Activated CD4-positive, alpha-beta T cell treated with anti-CD3 and anti-CD28 coated beads, Interleukin-2, amount 10 ng/mL, durations not matched to agents 7 days and 5 days (primary cell): ENCODE measurements at regions not wholly inside any gene's neighbourhood (a gene's known extent, or its start where the extent isn't known, plus 50 kb on each side); places are given as distances from the start of the nearest gene placed in this dataset.
"Not testable (repeated sequence)": the region's sequence is repeated elsewhere in the genome, so short reads cannot be mapped to it uniquely, and the experiment has no call there.

Source experiments
- CTCF ChIA-PET: fragments of 350-600 bp; sonication (Branson Sonifier 250); formaldehyde crosslinking; loops from one replicate; lab custom pipeline; 2021; ENCODE audit warnings: antibody characterized with exemption; lab: Charles Lee
- POLR2A ChIA-PET: fragments of 350-600 bp; sonication (Branson Sonifier 250); formaldehyde crosslinking; loops from one replicate; lab custom pipeline; 2021; ENCODE audit warnings: antibody characterized with exemption; lab: Charles Lee
- DNase-seq: peaks from one replicate; pipeline ENCODE4 v3.0.0-alpha.2; 2020
- H3K27ac Mint-ChIP-seq: one replicate; pipeline ENCODE4 v1.8.0; 2021; ENCODE audit warnings: mild to moderate bottlenecking, moderate library complexity, mixed read lengths
- H3K27me3 Mint-ChIP-seq: one replicate; pipeline ENCODE4 v1.8.0; 2021; ENCODE audit warnings: mixed read lengths
- H3K36me3 Mint-ChIP-seq: one replicate; pipeline ENCODE4 v1.8.0; 2021; ENCODE audit warnings: low read depth, mixed read lengths
- H3K4me1 Mint-ChIP-seq: one replicate; pipeline ENCODE4 v1.8.0; 2021; ENCODE audit warnings: mixed read lengths
- H3K4me3 Mint-ChIP-seq: one replicate; pipeline ENCODE4 v1.8.0; 2021; ENCODE audit warnings: mild to moderate bottlenecking, moderate library complexity, mixed read lengths
- H3K9me3 Mint-ChIP-seq: one replicate; pipeline ENCODE4 v1.8.0; 2021; ENCODE audit warnings: mixed read lengths

DNA sequence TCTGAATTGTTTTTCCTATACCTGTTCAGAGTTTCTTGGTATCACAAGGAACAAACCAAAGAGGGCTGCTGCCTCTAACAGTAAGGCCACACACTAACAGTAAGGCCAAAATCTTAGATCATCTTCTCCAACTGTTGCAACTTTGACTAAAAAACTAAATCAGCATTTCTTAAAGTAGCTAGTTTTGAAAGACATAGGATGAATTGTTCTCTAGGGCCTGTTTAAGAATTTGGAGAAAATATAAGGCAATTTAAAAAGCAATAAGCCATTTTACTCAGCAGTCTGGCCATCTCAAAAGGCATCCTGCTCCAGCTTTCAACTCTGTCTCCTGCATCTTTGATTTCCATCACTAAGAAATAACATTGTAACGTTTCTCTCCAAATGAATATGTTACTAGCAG lies 105.0 kb upstream of the MON1B start:
- POLR2A ChIA-PET, result no interaction called here
- Mint-ChIP-seq H3K4me1 (no peaks in the 10 kb centered on the region), H3K27me3 (no peaks in the 10 kb centered on the region), H3K27ac (no peak overlapping the region), H3K4me3 (no peak overlapping the region), H3K36me3 (no peaks in the 10 kb centered on the region), H3K9me3 (no peaks in the 10 kb centered on the region)
- DNase-seq, result no peak
- CTCF ChIA-PET, result no interaction called here

DNA sequence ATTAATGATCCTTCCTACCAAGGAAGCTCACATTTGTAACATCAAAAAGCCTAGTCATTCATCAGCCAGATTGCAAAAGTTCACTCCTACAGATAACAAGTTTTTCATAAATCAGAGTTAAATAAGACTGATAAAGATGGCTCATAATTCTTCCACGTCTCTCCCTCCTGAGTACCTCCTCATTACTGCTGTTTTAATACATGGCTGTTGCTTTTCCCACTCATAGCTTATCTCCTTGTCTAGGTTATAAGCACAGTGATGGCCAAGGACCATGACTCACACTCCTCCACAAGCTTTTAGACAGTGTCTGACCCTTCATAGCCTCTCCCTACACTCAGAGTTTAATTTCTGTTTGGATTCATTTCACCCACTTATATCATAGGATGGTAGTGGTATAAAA lies 100.9 kb upstream of the MON1B start:
- CTCF ChIA-PET, result interaction anchor here (1.5 kb wide), 1 partner anchor 12 kb away, joined by 3 read pairs; no protein-coding TSS in a partner anchor
- no peaks in the 10 kb centered on the region for H3K27me3 Mint-ChIP-seq

DNA sequence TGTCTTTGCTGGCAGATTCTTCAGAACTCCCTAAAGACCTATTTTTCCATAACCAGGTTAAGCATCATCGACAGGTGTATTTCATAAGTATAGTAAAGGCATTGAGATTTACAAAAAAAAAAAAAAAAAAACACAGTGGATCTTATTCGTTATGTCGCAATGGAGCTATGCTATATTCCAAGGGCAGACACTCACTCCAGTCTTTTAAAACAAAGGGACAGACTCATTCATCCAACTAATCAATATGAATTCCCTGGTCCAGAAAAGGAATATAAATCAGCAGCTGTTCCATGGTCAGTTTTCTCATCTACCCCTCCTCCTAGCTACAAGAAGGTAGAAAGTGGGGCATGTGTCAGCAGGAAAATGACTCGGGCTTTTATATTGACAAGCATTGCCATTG lies 97.7 kb upstream of the MON1B start:
- no peaks in the 10 kb centered on the region for H3K4me1 Mint-ChIP-seq
- POLR2A ChIA-PET, result no interaction called here
- H3K27ac Mint-ChIP-seq, result no peak overlapping the region
- DNase-seq, result no peak
- CTCF ChIA-PET, result no interaction called here
- H3K36me3 Mint-ChIP-seq, result no peaks in the 10 kb centered on the region
- no peak overlapping the region for H3K4me3 Mint-ChIP-seq
- no peaks in the 10 kb centered on the region for H3K27me3 Mint-ChIP-seq
- no peaks in the 10 kb centered on the region for H3K9me3 Mint-ChIP-seq

More for the DNA sequence above, 100.9 kb upstream of the MON1B start:
- DNase-seq, result no peak
- H3K36me3 Mint-ChIP-seq, result no peaks in the 10 kb centered on the region
- no peak overlapping the region for H3K27ac Mint-ChIP-seq
- no peaks in the 10 kb centered on the region for H3K4me1 Mint-ChIP-seq
- H3K4me3 Mint-ChIP-seq, result no peak overlapping the region
- POLR2A ChIA-PET, result no interaction called here
- H3K9me3 Mint-ChIP-seq, result no peaks in the 10 kb centered on the region

DNA sequence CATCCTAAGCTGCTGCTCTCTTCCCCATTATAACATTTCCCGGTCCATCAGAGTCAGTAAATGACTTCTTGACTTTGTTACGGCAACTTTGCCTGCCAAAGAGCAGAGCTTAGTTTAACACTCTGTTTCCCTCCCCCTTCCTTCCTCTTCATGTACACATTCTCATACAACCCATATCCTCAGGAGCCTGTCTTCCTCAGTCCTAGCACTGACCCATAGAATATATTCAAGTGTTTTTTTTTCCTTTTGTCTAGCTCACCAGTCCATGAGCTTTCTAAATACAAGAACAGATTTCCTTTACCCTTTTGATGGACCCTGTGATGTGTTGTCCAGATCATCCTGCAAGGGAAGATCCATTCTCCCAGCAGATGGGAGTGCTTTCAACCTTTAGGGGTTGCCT lies 97.0 kb upstream of the MON1B start:
- Mint-ChIP-seq H3K9me3 (no peaks in the 10 kb centered on the region), H3K4me1 (no peaks in the 10 kb centered on the region)

DNA sequence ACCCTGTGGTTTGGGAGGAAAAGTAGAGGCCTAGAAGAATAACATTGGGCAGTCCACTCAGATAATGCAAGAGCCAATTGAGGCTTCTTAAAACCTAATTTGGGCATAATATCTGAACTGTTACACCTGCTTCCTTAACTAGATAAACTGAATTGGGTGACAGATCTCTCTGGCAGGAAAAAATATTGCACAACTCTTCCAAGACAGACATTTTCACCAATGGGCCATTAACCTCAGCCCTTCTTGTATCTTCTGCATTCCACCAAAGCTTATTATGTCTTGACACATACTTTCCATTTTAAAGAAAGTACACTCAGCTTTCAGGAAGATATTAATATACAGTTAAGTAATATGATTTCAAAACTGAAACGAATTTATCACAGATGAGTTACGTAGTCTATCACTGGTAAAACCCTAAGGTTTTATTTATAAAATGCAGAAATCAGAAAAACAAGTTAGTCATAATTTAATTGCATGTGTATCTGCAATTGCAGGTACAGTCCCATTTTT lies 79.9 kb upstream of the MON1B start:
- H3K27ac Mint-ChIP-seq, result no peak overlapping the region
- ChIA-PET CTCF (no interaction called here), POLR2A (no interaction called here)
- H3K9me3 Mint-ChIP-seq, result no peaks in the 10 kb centered on the region
- DNase-seq, result no peak
- H3K36me3 Mint-ChIP-seq, result no peaks in the 10 kb centered on the region
- no peak overlapping the region for H3K4me3 Mint-ChIP-seq
- no peaks in the 10 kb centered on the region for H3K4me1 Mint-ChIP-seq
- H3K27me3 Mint-ChIP-seq, result no peaks in the 10 kb centered on the region

More for the DNA sequence above, 97.0 kb upstream of the MON1B start:
- POLR2A ChIA-PET, result no interaction called here
- DNase-seq, result no peak
- Mint-ChIP-seq H3K4me3 (no peak overlapping the region), H3K36me3 (no peaks in the 10 kb centered on the region), H3K27ac (no peak overlapping the region), H3K27me3 (no peaks in the 10 kb centered on the region)
- CTCF ChIA-PET, result no interaction called here

DNA sequence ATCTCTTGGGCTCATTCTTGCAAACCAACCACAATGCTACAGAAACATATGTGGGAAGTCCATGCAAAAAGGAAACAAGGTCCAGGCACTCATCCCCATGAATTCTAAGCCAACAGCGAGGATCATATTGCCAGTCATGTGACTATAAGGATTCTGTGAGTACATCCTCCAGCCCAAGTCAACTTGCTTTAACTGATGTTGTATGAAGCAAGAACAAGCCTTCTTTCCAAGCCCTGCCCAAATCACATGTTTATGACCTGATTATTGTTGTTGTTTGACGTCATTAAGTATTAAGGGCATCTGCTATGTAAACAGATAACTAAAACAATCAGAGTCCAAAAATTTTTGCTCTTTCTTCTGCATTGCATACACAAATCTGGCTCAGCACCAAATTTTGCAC lies 78.2 kb upstream of the MON1B start:
- Mint-ChIP-seq H3K9me3 (no peaks in the 10 kb centered on the region), H3K4me3 (no peak overlapping the region), H3K36me3 (no peaks in the 10 kb centered on the region), H3K27me3 (no peaks in the 10 kb centered on the region), H3K27ac (no peak overlapping the region), H3K4me1 (no peaks in the 10 kb centered on the region)
- POLR2A ChIA-PET, result no interaction called here
- CTCF ChIA-PET, result no interaction called here
- DNase-seq, result no peak

DNA sequence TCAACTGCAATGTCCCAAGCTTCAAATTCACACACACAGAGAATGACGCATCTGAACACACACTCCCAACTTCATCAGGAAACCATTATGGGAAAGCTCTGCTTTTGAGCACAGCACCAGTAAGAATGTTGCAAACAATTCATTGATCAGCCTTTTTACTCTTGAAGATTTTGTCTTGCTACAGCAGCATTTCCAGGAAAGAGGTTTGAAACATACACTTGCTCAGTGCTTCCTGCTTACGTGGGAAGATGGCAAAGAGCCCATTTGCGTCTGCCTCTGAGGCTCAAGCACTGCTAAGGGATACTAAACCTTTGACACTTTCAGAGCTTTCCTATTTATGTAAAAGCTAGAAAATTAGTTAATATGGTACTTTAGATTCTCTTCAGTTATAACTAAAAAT lies 77.2 kb upstream of the MON1B start:
- H3K9me3 Mint-ChIP-seq, result no peaks in the 10 kb centered on the region
- ChIA-PET CTCF (no interaction called here), POLR2A (no interaction called here)
- H3K27ac Mint-ChIP-seq, result no peak overlapping the region
- H3K36me3 Mint-ChIP-seq, result no peaks in the 10 kb centered on the region
- no peak overlapping the region for H3K4me3 Mint-ChIP-seq
- H3K27me3 Mint-ChIP-seq, result no peaks in the 10 kb centered on the region
- H3K4me1 Mint-ChIP-seq, result no peaks in the 10 kb centered on the region
- no peak for DNase-seq

DNA sequence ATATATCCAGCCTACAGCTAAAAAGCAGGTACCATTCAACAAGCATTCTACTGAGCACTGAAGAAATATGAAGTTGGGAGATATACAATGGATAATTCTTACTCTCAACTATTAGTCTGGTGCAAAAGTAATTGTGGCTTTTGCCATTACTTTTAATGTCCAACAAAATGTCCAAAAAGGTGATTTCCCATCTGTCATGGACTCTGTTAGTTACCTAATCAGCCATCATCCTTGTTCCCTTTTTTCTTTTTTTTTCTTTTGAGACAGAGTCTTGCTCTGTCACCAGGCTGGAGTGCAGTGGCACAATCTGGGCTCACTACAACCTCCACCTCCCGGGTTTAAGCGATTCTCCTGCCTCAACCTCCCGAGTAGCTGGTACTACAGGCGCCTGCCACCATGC lies 76.6 kb upstream of the MON1B start:
- H3K27me3 Mint-ChIP-seq, H3K9me3 Mint-ChIP-seq, H3K4me1 Mint-ChIP-seq, H3K27ac Mint-ChIP-seq, POLR2A ChIA-PET, DNase-seq, H3K36me3 Mint-ChIP-seq, CTCF ChIA-PET, H3K4me3 Mint-ChIP-seq: not testable (repeated sequence)

DNA sequence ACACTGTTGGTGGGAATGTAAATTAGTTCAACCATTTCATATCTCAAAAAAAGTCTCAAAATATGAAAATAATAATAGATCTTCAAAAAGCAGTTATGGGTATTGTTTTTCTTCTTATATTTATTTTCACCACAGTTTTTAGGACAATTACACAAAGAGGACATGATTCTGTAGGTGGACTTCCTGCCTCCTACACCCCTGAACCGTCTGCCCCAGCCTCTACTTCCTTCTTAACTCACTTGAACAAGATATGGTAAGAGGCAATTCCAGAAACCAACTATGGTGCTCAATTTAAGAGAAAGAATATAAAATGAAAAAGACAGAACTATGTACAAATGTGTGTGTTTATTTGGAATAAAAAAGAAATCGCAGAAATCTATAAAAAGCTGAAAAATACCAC lies 74.1 kb upstream of the MON1B start:
- ChIA-PET CTCF (no interaction called here), POLR2A (no interaction called here)
- Mint-ChIP-seq H3K4me3 (no peak overlapping the region), H3K27me3 (no peaks in the 10 kb centered on the region), H3K4me1 (no peaks in the 10 kb centered on the region), H3K27ac (no peak overlapping the region), H3K9me3 (no peaks in the 10 kb centered on the region), H3K36me3 (no peaks in the 10 kb centered on the region)
- DNase-seq, result no peak

DNA sequence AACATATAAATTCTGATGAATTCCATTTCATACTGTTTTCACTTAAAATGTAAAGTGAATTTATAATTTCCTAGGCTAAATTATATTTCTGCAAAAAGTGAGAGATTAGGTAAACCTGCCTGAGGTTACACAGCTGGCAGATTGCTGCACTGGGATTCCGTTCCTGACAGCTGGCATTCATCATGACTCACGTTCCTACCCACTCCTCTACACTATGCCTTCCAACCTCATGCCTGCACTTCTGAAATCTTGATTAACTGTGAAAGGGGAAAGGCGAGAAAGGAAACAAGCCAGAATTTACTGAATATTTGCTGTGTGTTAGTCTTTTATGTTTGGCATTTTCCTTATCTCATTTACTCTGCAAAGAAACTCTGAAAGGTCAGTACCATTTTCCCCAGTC lies 73.3 kb upstream of the MON1B start:
- Mint-ChIP-seq H3K27me3 (no peaks in the 10 kb centered on the region), H3K4me3 (no peak overlapping the region), H3K27ac (no peak overlapping the region), H3K9me3 (no peaks in the 10 kb centered on the region), H3K36me3 (no peaks in the 10 kb centered on the region), H3K4me1 (no peaks in the 10 kb centered on the region)
- no peak for DNase-seq
- ChIA-PET POLR2A (no interaction called here), CTCF (no interaction called here)

DNA sequence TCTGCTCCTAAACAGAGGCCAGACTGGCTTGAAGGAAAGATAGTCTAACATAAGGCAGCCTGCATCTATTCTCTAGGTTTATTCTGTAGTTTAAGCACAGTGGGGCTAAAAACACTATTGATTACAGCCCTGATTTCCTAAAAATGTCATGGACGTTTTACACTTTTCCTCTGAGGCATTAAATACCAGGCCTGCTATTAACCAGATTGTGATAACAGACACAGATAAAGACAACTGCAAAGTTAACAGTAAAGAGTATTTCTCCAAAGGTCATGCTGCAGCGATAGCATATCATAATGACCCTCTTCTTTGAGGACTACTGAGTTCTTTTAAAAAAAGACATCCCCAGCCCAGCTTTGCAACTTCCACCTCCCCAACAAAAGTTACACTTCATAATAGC lies 59.6 kb upstream of the MON1B start:
- no peaks in the 10 kb centered on the region for H3K36me3 Mint-ChIP-seq
- no peaks in the 10 kb centered on the region for H3K27me3 Mint-ChIP-seq
- POLR2A ChIA-PET, result no interaction called here

DNA sequence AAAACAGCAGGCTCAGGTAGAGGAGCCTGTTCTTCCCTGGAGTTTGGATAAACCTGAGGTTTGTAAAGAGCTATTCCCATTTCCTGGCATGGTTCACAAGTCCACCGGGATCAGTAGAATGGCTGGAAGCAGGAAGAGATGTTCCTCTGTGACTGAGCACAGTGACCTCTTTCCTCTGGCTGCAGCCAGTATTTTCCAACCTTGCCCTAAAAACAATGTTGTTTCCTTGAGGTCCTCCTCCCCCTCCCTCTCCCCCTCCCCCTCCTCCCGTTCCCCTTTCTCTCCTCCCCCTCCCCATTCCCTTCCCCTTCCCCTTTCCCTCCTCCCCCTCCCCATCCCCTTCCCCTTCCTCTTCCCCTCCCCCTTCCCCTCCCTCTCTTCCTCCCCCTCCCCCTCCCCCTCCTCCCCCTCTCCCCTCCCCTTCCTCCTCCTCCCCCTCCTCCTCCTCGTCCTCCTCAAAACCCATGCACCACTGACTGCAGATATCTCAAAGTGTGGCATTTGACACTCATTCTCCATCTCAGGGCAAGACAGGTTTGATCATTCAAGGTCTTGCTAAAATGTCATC lies 58.9 kb upstream of the MON1B start:
- Mint-ChIP-seq H3K36me3 (no peaks in the 10 kb centered on the region), H3K27me3 (no peaks in the 10 kb centered on the region), H3K27ac (no peak overlapping the region), H3K4me1 (no peaks in the 10 kb centered on the region), H3K9me3 (peaks cover 3% of the 10 kb centered on the region), H3K4me3 (no peak overlapping the region)
- POLR2A ChIA-PET, result no interaction called here
- CTCF ChIA-PET, result no interaction called here
- no peak for DNase-seq

More for the DNA sequence above, 59.6 kb upstream of the MON1B start:
- Mint-ChIP-seq H3K9me3 (peaks cover 3% of the 10 kb centered on the region), H3K4me1 (no peaks in the 10 kb centered on the region), H3K4me3 (no peak overlapping the region), H3K27ac (no peak overlapping the region)
- DNase-seq, result no peak
- CTCF ChIA-PET, result no interaction called here

DNA sequence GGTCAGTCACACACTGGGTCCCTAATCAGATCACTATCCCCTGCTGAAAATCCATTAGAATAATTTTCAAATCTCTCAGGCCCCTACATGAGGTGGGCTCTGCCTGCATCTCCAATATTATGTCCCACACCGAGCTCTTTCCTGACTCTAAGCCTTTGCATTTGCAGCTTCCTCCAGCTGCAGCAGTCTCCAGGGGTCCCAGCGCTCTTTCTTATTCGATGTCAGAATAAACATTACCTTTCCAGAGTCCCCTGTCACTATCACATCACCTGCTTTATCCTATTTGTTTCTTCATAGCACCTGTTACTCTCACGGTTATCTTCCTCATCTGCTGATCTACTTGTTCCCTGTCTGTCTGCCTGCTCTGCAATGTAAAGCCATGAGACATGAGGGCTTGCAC lies 57.3 kb upstream of the MON1B start:
- H3K4me1 Mint-ChIP-seq, result no peaks in the 10 kb centered on the region
- ChIA-PET POLR2A (no interaction called here), CTCF (no interaction called here)
- H3K4me3 Mint-ChIP-seq, result no peak overlapping the region
- H3K27ac Mint-ChIP-seq, result no peak overlapping the region
- H3K27me3 Mint-ChIP-seq, result no peaks in the 10 kb centered on the region
- no peaks in the 10 kb centered on the region for H3K9me3 Mint-ChIP-seq
- no peaks in the 10 kb centered on the region for H3K36me3 Mint-ChIP-seq
- no peak for DNase-seq

DNA sequence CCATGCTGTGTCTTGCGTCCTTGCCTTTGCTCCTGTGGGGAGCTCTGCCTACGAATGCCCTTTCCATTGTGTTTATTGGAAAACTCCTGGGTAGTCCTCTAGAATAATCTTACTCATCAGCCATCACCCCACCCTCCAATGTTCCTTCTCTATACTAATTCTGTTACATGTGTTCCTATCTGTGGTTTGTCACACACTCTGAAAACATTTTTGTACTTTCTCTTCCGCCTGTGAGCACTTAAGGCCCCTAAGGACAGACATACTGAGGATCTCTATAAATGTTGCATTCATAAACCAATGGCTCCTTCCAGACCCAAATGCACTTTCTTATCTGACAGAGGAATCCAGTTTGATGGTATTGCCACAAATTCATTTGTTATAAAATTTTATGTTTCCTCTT lies 53.9 kb upstream of the MON1B start:
- Mint-ChIP-seq H3K27ac (no peak overlapping the region), H3K27me3 (no peaks in the 10 kb centered on the region), H3K4me1 (no peaks in the 10 kb centered on the region), H3K36me3 (no peaks in the 10 kb centered on the region), H3K4me3 (no peak overlapping the region), H3K9me3 (no peaks in the 10 kb centered on the region)
- no peak for DNase-seq
- ChIA-PET CTCF (interaction anchor here (1.2 kb wide), 1 partner anchor 16 kb away, joined by 3 read pairs; no protein-coding TSS in a partner anchor), POLR2A (no interaction called here)
